Panc1 (cell line): ENCODE measurements at regions not wholly inside any gene's neighbourhood (a gene's known extent, or its start where the extent isn't known, plus 50 kb on each side); places are given as distances from the start of the nearest gene placed in this dataset.

ENCODE experiments used
- POLR2AphosphoS5 ChIP-seq: IDR thresholded peaks from 2 replicates; pipeline ENCODE4 v1.6.1; 2012; ENCODE audit warnings: mild to moderate bottlenecking, low read depth, low read length, moderate library complexity
- SIN3A ChIP-seq: IDR thresholded peaks from 2 replicates; pipeline ENCODE4 v1.6.1; 2012; ENCODE audit warnings: low read depth, mild to moderate bottlenecking, low read length, moderate library complexity, borderline replicate concordance; ENCODE audit not compliant: insufficient read depth
- TF ChIP-seq, protein P1 (sequence below): fragments of 450-650 bp; IDR thresholded peaks from 2 replicates; pipeline ENCODE4 v1.5.1; 2017; ENCODE audit warnings: mild to moderate bottlenecking

DNA sequence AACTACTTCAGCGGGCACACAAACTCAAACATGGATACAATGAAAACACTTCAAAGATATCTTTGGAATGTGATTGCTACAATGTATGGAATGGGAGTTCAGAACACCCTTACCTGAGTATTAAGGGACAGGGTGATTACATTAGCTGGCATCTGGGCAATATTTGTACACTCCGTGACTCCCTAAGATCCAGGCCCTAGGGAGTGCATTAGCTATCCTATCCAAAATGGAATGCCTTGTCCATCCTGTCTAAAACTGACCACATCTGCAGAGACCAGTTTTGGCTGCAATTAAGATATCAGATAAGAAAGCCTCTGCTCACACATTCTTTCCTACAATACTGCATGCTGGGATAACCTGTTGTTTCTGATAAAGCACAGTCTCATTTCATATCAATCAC lies 176.6 kb upstream of the EMCN start:
- TF ChIP-seq, protein P1, sequence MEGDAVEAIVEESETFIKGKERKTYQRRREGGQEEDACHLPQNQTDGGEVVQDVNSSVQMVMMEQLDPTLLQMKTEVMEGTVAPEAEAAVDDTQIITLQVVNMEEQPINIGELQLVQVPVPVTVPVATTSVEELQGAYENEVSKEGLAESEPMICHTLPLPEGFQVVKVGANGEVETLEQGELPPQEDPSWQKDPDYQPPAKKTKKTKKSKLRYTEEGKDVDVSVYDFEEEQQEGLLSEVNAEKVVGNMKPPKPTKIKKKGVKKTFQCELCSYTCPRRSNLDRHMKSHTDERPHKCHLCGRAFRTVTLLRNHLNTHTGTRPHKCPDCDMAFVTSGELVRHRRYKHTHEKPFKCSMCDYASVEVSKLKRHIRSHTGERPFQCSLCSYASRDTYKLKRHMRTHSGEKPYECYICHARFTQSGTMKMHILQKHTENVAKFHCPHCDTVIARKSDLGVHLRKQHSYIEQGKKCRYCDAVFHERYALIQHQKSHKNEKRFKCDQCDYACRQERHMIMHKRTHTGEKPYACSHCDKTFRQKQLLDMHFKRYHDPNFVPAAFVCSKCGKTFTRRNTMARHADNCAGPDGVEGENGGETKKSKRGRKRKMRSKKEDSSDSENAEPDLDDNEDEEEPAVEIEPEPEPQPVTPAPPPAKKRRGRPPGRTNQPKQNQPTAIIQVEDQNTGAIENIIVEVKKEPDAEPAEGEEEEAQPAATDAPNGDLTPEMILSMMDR: no peak
- TF ChIP-seq POLR2AphosphoS5: no peak
- TF ChIP-seq SIN3A: no peak
